ENCODE measurements at regions not wholly inside any gene's neighbourhood (a gene's known extent, or its start where the extent isn't known, plus 50 kb on each side); places are given as distances from the start of the nearest gene placed in this dataset.

GRCh38 chr1:98102345-98103030, 181.7 kb upstream of the DPYD start:
- no peak overlapping the region for H3K4me3 ChIP-seq (ENCODE audit: low read depth, low read length)
- peaks cover 7% of the 10 kb centered on the region; the same call in 1 of the 2 replicates for H3K9me3 ChIP-seq (ENCODE audit: control insufficient read depth, insufficient read depth, low read depth, low read length)
- no peak overlapping the region for H3K9ac ChIP-seq (ENCODE audit: low read length)
- no peaks in the 10 kb centered on the region for H3K27me3 ChIP-seq (ENCODE audit: control insufficient read depth, insufficient read depth, low read length)
- no peak overlapping the region for H3K27ac ChIP-seq (ENCODE audit: low read depth, low read length)
- H3K4me1 ChIP-seq (ENCODE audit: control insufficient read depth, insufficient read depth, low read length), result no peaks in the 10 kb centered on the region
- no peaks in the 10 kb centered on the region for H3K36me3 ChIP-seq (ENCODE audit: control insufficient read depth, insufficient read depth, low read length)

GRCh38 chr1:98101364-98101763, 180.5 kb upstream of the DPYD start:
- H3K36me3 ChIP-seq (ENCODE audit: control insufficient read depth, insufficient read depth, low read length), result no peaks in the 10 kb centered on the region
- no peak overlapping the region for H3K9ac ChIP-seq (ENCODE audit: low read length)
- no peak overlapping the region for H3K27ac ChIP-seq (ENCODE audit: low read depth, low read length)
- H3K27me3 ChIP-seq (ENCODE audit: control insufficient read depth, insufficient read depth, low read length), result no peaks in the 10 kb centered on the region
- no peaks in the 10 kb centered on the region for H3K9me3 ChIP-seq (ENCODE audit: control insufficient read depth, insufficient read depth, low read depth, low read length)
- H3K4me1 ChIP-seq (ENCODE audit: control insufficient read depth, insufficient read depth, low read length), result no peaks in the 10 kb centered on the region
- H3K4me3 ChIP-seq (ENCODE audit: low read depth, low read length), result no peak overlapping the region

- Histone ChIP-seq H3K9ac (ENCODE audit: low read length) (no peak overlapping the region), H3K9me3 (ENCODE audit: control insufficient read depth, insufficient read depth, low read depth, low read length) (no peaks in the 10 kb centered on the region)
These were observed 178.7 kb upstream of the DPYD start for GRCh38 chr1:98099501-98099900.

GRCh38 chr1:98098473-98098872, 177.6 kb upstream of the DPYD start:
- no peaks in the 10 kb centered on the region for H3K9me3 ChIP-seq (ENCODE audit: control insufficient read depth, insufficient read depth, low read depth, low read length)
- H3K4me3 ChIP-seq (ENCODE audit: low read depth, low read length), result no peak overlapping the region
- H3K27me3 ChIP-seq (ENCODE audit: control insufficient read depth, insufficient read depth, low read length), result no peaks in the 10 kb centered on the region
- H3K4me1 ChIP-seq (ENCODE audit: control insufficient read depth, insufficient read depth, low read length), result no peaks in the 10 kb centered on the region
- no peak overlapping the region for H3K27ac ChIP-seq (ENCODE audit: low read depth, low read length)
- H3K9ac ChIP-seq (ENCODE audit: low read length), result no peak overlapping the region
- H3K36me3 ChIP-seq (ENCODE audit: control insufficient read depth, insufficient read depth, low read length), result no peaks in the 10 kb centered on the region

More at GRCh38 chr1:98099501-98099900, 178.7 kb upstream of the DPYD start:
- no peaks in the 10 kb centered on the region for H3K27me3 ChIP-seq (ENCODE audit: control insufficient read depth, insufficient read depth, low read length)
- H3K4me3 ChIP-seq (ENCODE audit: low read depth, low read length), result no peak overlapping the region
- no peaks in the 10 kb centered on the region for H3K36me3 ChIP-seq (ENCODE audit: control insufficient read depth, insufficient read depth, low read length)
- H3K27ac ChIP-seq (ENCODE audit: low read depth, low read length), result no peak overlapping the region
- no peaks in the 10 kb centered on the region for H3K4me1 ChIP-seq (ENCODE audit: control insufficient read depth, insufficient read depth, low read length)

GRCh38 chr1:98090351-98090750, 169.5 kb upstream of the DPYD start:
- no peaks in the 10 kb centered on the region for H3K9me3 ChIP-seq (ENCODE audit: control insufficient read depth, insufficient read depth, low read depth, low read length)
- no peaks in the 10 kb centered on the region for H3K27me3 ChIP-seq (ENCODE audit: control insufficient read depth, insufficient read depth, low read length)
- H3K27ac ChIP-seq (ENCODE audit: low read depth, low read length), result no peak overlapping the region
- no peak overlapping the region for H3K9ac ChIP-seq (ENCODE audit: low read length)
- no peaks in the 10 kb centered on the region for H3K36me3 ChIP-seq (ENCODE audit: control insufficient read depth, insufficient read depth, low read length)
- 0 out of 2 replicates have a peak, but pooled peaks cover 5% of the 10 kb centered on the region for H3K4me1 ChIP-seq (ENCODE audit: control insufficient read depth, insufficient read depth, low read length)
- H3K4me3 ChIP-seq (ENCODE audit: low read depth, low read length), result no peak overlapping the region

- H3K36me3 ChIP-seq (ENCODE audit: control insufficient read depth, insufficient read depth, low read length), result no peaks in the 10 kb centered on the region
- no peak overlapping the region for H3K27ac ChIP-seq (ENCODE audit: low read depth, low read length)
- no peak overlapping the region for H3K4me3 ChIP-seq (ENCODE audit: low read depth, low read length)
- H3K27me3 ChIP-seq (ENCODE audit: control insufficient read depth, insufficient read depth, low read length), result no peaks in the 10 kb centered on the region
- 0 out of 2 replicates have a peak, but pooled peaks cover 12% of the 10 kb centered on the region for H3K4me1 ChIP-seq (ENCODE audit: control insufficient read depth, insufficient read depth, low read length)
- no peak overlapping the region for H3K9ac ChIP-seq (ENCODE audit: low read length)
- H3K9me3 ChIP-seq (ENCODE audit: control insufficient read depth, insufficient read depth, low read depth, low read length), result no peaks in the 10 kb centered on the region
These were observed 167.5 kb upstream of the DPYD start for GRCh38 chr1:98088381-98088780.

GRCh38 chr1:98086796-98087441, 166.1 kb upstream of the DPYD start:
- no peak overlapping the region for H3K4me3 ChIP-seq (ENCODE audit: low read depth, low read length)
- no peaks in the 10 kb centered on the region for H3K9me3 ChIP-seq (ENCODE audit: control insufficient read depth, insufficient read depth, low read depth, low read length)
- no peaks in the 10 kb centered on the region for H3K27me3 ChIP-seq (ENCODE audit: control insufficient read depth, insufficient read depth, low read length)
- H3K27ac ChIP-seq (ENCODE audit: low read depth, low read length), result no peak overlapping the region
- H3K36me3 ChIP-seq (ENCODE audit: control insufficient read depth, insufficient read depth, low read length), result no peaks in the 10 kb centered on the region
- H3K9ac ChIP-seq (ENCODE audit: low read length), result no peak overlapping the region
- H3K4me1 ChIP-seq (ENCODE audit: control insufficient read depth, insufficient read depth, low read length), result 0 out of 2 replicates have a peak, but pooled peaks cover 12% of the 10 kb centered on the region

GRCh38 chr1:98086156-98086555, 165.3 kb upstream of the DPYD start:
- no peaks in the 10 kb centered on the region for H3K9me3 ChIP-seq (ENCODE audit: control insufficient read depth, insufficient read depth, low read depth, low read length)
- H3K4me1 ChIP-seq (ENCODE audit: control insufficient read depth, insufficient read depth, low read length), result 0 out of 2 replicates have a peak, but pooled peaks cover 12% of the 10 kb centered on the region
- H3K4me3 ChIP-seq (ENCODE audit: low read depth, low read length), result no peak overlapping the region
- no peak overlapping the region for H3K27ac ChIP-seq (ENCODE audit: low read depth, low read length)
- no peak overlapping the region for H3K9ac ChIP-seq (ENCODE audit: low read length)
- no peaks in the 10 kb centered on the region for H3K27me3 ChIP-seq (ENCODE audit: control insufficient read depth, insufficient read depth, low read length)
- no peaks in the 10 kb centered on the region for H3K36me3 ChIP-seq (ENCODE audit: control insufficient read depth, insufficient read depth, low read length)

GRCh38 chr1:98084188-98084587, 163.4 kb upstream of the DPYD start:
- no peaks in the 10 kb centered on the region for H3K27me3 ChIP-seq (ENCODE audit: control insufficient read depth, insufficient read depth, low read length)
- H3K36me3 ChIP-seq (ENCODE audit: control insufficient read depth, insufficient read depth, low read length), result no peaks in the 10 kb centered on the region
- no peak overlapping the region for H3K9ac ChIP-seq (ENCODE audit: low read length)
- no peak overlapping the region for H3K27ac ChIP-seq (ENCODE audit: low read depth, low read length)
- 0 out of 2 replicates have a peak, but pooled peaks cover 12% of the 10 kb centered on the region for H3K4me1 ChIP-seq (ENCODE audit: control insufficient read depth, insufficient read depth, low read length)
- H3K9me3 ChIP-seq (ENCODE audit: control insufficient read depth, insufficient read depth, low read depth, low read length), result no peaks in the 10 kb centered on the region
- no peak overlapping the region for H3K4me3 ChIP-seq (ENCODE audit: low read depth, low read length)

GRCh38 chr1:98081944-98082343, 161.1 kb upstream of the DPYD start:
- Histone ChIP-seq H3K9me3 (ENCODE audit: control insufficient read depth, insufficient read depth, low read depth, low read length) (no peaks in the 10 kb centered on the region), H3K4me3 (ENCODE audit: low read depth, low read length) (no peak overlapping the region), H3K36me3 (ENCODE audit: control insufficient read depth, insufficient read depth, low read length) (no peaks in the 10 kb centered on the region), H3K27me3 (ENCODE audit: control insufficient read depth, insufficient read depth, low read length) (no peaks in the 10 kb centered on the region), H3K4me1 (ENCODE audit: control insufficient read depth, insufficient read depth, low read length) (0 out of 2 replicates have a peak, but pooled peaks cover 10% of the 10 kb centered on the region), H3K9ac (ENCODE audit: low read length) (no peak overlapping the region), H3K27ac (ENCODE audit: low read depth, low read length) (no peak overlapping the region)

GRCh38 chr1:98078596-98078995, 157.8 kb upstream of the DPYD start:
- Histone ChIP-seq H3K27me3 (ENCODE audit: control insufficient read depth, insufficient read depth, low read length) (no peaks in the 10 kb centered on the region), H3K4me1 (ENCODE audit: control insufficient read depth, insufficient read depth, low read length) (no peaks in the 10 kb centered on the region), H3K9ac (ENCODE audit: low read length) (no peak overlapping the region), H3K27ac (ENCODE audit: low read depth, low read length) (no peak overlapping the region), H3K4me3 (ENCODE audit: low read depth, low read length) (no peak overlapping the region), H3K36me3 (ENCODE audit: control insufficient read depth, insufficient read depth, low read length) (no peaks in the 10 kb centered on the region), H3K9me3 (ENCODE audit: control insufficient read depth, insufficient read depth, low read depth, low read length) (no peaks in the 10 kb centered on the region)
